HG02973 (cell line): ENCODE measurements at regions not wholly inside any gene's neighbourhood (a gene's known extent, or its start where the extent isn't known, plus 50 kb on each side); places are given as distances from the start of the nearest gene placed in this dataset.

Experiments used
- ATAC-seq: cut with Tn5 transposase; IDR thresholded peaks from one replicate; pipeline ENCODE4 v1.9.1; 2021; ENCODE audit warnings: moderate library complexity; ENCODE audit not compliant: unreplicated experiment

DNA sequence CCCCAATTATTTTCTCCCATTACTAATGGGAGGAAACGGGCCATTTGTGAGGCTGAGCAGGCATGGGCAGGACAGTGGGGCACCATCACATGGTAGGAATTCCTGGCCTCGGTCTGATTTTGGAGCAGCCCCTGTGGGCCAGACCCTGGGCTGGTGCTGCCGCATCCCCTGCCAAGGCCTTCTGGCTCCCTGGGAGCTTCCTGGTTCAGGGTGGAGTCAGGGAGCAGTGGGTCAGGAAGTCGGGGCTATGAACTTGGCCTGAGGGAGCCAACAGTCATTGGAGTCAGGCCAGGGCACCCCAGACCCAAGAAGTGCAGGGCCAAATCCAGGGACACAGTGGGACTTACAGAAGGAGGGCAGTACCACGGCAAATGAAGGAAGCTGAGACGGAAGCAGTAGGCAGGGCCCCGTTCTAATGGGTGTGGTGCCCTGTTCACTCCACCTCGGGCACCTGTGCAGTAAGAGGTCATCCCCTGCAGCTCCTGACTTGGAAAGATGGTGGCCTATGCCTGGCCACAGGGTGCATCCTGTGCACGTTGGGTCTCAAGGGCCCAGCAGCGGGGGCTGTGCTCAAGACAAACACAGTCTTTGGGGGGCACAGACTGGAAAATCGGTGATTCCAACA is 328.1 kb downstream of the SMAD2 start:
- no peak for ATAC-seq

DNA sequence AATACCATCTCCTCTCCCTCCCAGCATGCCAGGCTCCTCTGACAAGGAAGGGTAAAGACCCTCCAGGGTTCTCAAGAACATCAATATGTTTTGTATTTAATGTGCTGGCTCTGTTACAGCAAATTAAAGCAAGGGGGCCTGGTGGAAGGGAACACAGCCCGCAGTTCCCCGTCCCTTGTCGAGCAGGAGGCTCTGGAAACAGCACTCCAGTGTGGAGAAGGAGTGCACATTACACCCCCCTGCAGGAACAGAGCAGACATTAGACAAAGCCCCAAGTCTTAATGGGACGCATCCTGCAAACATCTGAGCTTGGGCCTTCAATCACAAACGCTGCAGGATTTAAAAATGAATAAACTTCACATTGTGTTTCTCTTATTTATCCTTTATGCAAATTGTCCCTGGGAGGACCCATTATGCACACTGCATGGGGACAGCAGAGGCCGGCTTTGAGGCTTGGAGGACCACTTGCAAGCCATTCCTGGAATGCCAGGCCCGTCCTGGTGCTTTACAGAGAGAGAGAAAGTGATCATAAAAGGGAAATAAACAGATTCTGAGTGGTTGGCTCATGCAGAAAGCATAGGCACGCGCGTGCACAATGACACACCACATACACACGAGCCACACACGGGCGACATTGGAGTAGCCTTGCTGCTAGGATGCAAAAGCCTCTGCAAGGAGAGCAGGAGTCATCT is 328.7 kb downstream of the SMAD2 start:
- ATAC-seq, result no peak

GRCh38 chr18:47595831-47596501 is 334.5 kb downstream of the SMAD2 start:
- no peak for ATAC-seq

- ATAC-seq, result no peak
Measured at GRCh38 chr18:47594621-47595086, 335.8 kb downstream of the SMAD2 start.

- ATAC-seq, result no peak
Measured at GRCh38 chr18:47593744-47594472, 336.6 kb downstream of the SMAD2 start.

DNA sequence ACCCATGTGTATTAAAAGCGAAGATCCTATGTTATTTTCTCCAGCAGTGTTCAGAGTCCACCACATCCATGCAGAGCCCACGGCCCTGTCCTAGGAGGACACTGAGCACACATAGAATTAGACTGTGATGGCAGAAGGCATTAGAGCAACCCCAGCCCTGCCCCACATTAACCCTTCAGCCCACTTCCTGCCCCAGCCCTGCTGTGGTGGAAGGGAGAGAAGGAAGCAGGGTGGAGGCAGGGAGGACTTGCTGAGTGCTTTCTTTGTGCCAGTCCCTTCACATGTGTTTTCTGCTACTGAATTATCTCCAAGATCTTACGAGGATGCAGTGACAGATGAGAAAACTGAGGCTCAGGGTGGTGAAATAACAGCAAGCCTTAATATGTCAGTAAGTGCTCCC is 339.0 kb downstream of the SMAD2 start:
- no peak for ATAC-seq

GRCh38 chr18:47587587-47587986 is 336.1 kb upstream of the SKOR2 start:
- ATAC-seq, result no peak

DNA sequence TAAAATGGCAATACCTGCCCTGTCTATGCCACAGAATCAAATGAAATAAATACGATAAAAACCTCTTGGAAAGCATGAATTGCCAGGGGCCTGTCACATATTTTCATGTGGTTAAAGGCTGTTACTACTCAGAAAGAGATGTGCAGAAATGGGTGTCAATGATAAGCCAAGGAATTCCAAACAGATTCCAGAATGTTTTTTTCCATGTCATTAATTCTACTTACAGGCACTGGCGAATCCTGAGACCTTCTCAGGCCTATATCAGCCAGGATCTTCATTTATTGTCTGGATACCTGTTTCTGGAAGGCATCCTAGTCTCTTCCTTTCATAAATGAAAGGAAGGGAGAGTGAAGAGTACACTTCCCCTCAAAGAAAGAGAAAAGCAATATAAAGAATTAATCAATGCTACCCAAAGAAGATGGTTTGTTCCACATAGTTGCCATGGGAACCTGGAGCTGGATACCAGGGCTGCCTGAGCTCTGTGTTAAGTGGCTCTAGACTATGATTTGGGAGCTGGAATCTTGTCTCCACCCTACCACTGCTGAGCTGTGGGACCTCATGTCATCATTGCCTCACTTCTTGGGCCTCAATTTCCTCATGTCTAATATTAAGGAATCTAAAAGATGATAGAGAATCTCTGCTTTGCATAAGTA is 335.1 kb upstream of the SKOR2 start:
- ATAC-seq, result no peak

- ATAC-seq, result no peak
Measured at GRCh38 chr18:47585914-47586313, 334.5 kb upstream of the SKOR2 start.

- ATAC-seq, result no peak
Measured at GRCh38 chr18:47585136-47585535, 333.7 kb upstream of the SKOR2 start.

DNA sequence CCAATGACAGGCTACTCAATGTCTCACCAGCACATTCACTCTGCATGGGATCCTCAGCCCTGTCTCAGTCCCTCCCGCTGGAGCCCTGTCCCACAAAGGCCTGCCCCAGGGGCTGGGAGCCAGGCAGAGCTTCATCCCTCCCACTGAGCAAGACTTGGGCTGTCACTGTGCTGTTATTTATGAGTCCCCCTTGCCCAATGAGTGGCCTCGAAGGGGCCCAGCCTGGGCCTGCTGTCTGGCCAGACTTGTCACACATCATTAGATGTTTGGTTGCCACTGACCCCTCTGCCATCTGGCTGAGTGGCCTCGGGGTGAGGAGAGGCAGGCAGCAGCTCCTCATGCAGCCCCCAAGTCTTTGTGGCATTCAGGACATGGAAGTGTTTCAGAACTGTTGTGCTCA is 330.6 kb upstream of the SKOR2 start:
- ATAC-seq, result no peak

DNA sequence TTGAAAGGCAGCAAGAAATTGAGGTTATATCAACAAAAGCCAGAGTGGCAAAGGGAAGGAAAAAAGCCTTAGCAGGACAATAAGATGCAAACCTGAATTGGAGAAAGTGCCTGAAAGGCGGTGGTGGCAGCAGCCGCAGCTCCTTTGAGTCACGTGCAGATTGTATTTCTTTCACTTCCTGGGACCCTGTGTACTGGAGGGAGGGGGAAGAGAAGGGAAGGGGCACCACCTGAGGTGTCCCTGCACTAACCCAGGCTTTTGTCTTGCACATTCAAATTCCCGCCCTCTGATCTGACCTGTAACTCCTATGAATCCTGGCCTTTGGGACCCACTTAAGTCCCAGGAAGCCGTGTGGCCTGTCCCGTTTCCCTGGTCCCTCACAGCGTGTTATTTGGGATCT is 326.1 kb upstream of the SKOR2 start:
- ATAC-seq, result no peak

- ATAC-seq, result no peak
Measured at GRCh38 chr18:47574966-47575365, 323.5 kb upstream of the SKOR2 start.

- ATAC-seq, result no peak
Measured at GRCh38 chr18:47571957-47572356, 320.5 kb upstream of the SKOR2 start.

GRCh38 chr18:47566809-47567208 is 315.3 kb upstream of the SKOR2 start:
- ATAC-seq, result no peak

- ATAC-seq, result no peak
Measured at GRCh38 chr18:47560723-47561715, 309.6 kb upstream of the SKOR2 start.

DNA sequence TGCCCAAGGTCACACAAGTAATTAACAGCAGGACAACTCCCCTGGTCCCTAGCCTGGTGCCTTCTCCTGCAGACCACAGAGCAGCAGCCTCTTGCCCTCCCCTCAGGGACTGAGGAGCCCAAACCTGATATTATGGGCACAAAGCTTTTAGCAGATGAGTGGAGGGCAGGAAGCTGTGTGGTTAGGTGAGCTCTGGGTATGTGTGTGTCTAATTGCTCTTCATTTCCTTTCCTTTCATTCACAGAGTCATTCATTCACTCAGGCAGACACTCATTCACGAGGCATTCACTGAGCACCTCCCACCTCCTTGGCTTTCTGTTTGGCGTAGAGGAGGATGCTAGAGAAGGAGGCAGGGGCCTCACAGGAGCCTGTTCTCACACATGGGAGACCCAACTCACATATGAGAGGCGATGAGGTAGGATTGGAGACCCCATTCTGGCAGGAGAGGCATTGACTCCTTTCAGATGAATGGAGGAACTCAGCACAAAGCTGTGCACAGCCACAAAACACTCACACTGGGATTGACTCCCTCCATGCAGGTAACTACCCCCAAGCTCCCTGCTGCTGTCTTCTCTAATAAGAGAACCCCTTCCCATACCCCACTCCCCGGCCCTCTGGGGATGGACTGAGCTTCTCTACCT is 306.8 kb upstream of the SKOR2 start:
- ATAC-seq, result no peak

DNA sequence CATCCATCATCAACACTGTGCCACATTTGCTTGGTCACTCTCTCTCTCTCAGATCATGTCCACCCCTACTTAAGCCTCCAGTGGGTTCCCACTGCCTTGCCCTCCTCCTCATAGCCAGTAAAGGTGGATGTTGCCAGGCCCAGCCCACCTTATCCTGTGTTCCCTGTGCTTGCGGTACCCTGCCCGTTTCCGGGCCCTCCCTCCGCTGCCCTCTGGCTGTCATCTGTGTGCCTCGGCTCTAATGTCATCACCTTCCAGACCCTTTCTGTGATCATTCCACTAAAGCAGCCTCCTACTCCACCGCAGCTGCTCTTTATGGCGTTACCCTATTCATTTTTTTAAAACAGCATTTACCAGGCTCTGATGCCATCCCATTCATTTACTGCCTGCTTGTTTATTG is 305.7 kb upstream of the SKOR2 start:
- ATAC-seq, result no peak

- ATAC-seq, result no peak
Measured at GRCh38 chr18:47552783-47553182, 301.3 kb upstream of the SKOR2 start.
